RCC 7860 (cell line): ENCODE measurements at regions not wholly inside any gene's neighbourhood (a gene's known extent, or its start where the extent isn't known, plus 50 kb on each side); places are given as distances from the start of the nearest gene placed in this dataset.

Source experiments
- DNase-seq: peaks from one replicate; pipeline ENCODE4 v3.0.0-alpha.2; 2015; ENCODE audit warnings: low spot score
- FAIRE-seq: peaks from 2 replicates; lab custom pipeline; 2012; peaks lifted over from hg19 to GRCh38; lab: Jason Lieb, UNC

- DNase-seq (no peak), FAIRE-seq (no peak)
Observed at GRCh38 chr2:155350783-155351580, 652.5 kb downstream of the KCNJ3 start.

- DNase-seq (no peak), FAIRE-seq (no peak)
Observed at GRCh38 chr2:155332016-155332415, 633.5 kb downstream of the KCNJ3 start.

GRCh38 chr2:155320236-155320635, 621.7 kb downstream of the KCNJ3 start:
- FAIRE-seq (no peak), DNase-seq (no peak)

GRCh38 chr2:155318710-155319109, 620.2 kb downstream of the KCNJ3 start:
- FAIRE-seq, result no peak

GRCh38 chr2:155315768-155316167, 617.3 kb downstream of the KCNJ3 start:
- no peak for FAIRE-seq
- no peak for DNase-seq

More at GRCh38 chr2:155318710-155319109, 620.2 kb downstream of the KCNJ3 start:
- DNase-seq, result no peak

GRCh38 chr2:155310589-155310988, 612.1 kb downstream of the KCNJ3 start:
- DNase-seq (peak; percentile 16), FAIRE-seq (peak; percentile 34)

- DNase-seq, result no peak
- no peak for FAIRE-seq
Observed at GRCh38 chr2:155309483-155309882, 611.0 kb downstream of the KCNJ3 start.

- DNase-seq (no peak), FAIRE-seq (no peak)
Observed at GRCh38 chr2:155308367-155309009, 610.0 kb downstream of the KCNJ3 start.

GRCh38 chr2:155301221-155301620, 602.7 kb downstream of the KCNJ3 start:
- FAIRE-seq, result no peak
- no peak for DNase-seq

- no peak for DNase-seq
- no peak for FAIRE-seq
Observed at GRCh38 chr2:155298001-155298400, 599.5 kb downstream of the KCNJ3 start.

GRCh38 chr2:155294358-155294757, 595.9 kb downstream of the KCNJ3 start:
- DNase-seq, result no peak
- FAIRE-seq, result no peak

- DNase-seq (no peak), FAIRE-seq (no peak)
Observed at GRCh38 chr2:155281907-155282306, 583.4 kb downstream of the KCNJ3 start.

- FAIRE-seq (no peak), DNase-seq (no peak)
Observed at GRCh38 chr2:155273323-155273722, 574.8 kb downstream of the KCNJ3 start.

GRCh38 chr2:155266583-155266982, 568.1 kb downstream of the KCNJ3 start:
- FAIRE-seq (no peak), DNase-seq (no peak)

- FAIRE-seq, result no peak
- no peak for DNase-seq
Observed at GRCh38 chr2:155266109-155266508, 567.6 kb downstream of the KCNJ3 start.

- DNase-seq, result no peak
Observed at GRCh38 chr2:155256803-155257202, 558.3 kb downstream of the KCNJ3 start.

GRCh38 chr2:155250800-155251199, 552.3 kb downstream of the KCNJ3 start:
- DNase-seq (no peak), FAIRE-seq (no peak)

More at GRCh38 chr2:155256803-155257202, 558.3 kb downstream of the KCNJ3 start:
- no peak for FAIRE-seq

GRCh38 chr2:155240176-155240575, 541.7 kb downstream of the KCNJ3 start:
- DNase-seq (no peak), FAIRE-seq (no peak)

- FAIRE-seq, result no peak
Observed at GRCh38 chr2:155235710-155236109, 537.2 kb downstream of the KCNJ3 start.

GRCh38 chr2:155223781-155224406, 525.4 kb downstream of the KCNJ3 start:
- no peak for DNase-seq
- FAIRE-seq, result peak; percentile 52

More at GRCh38 chr2:155235710-155236109, 537.2 kb downstream of the KCNJ3 start:
- no peak for DNase-seq

GRCh38 chr2:155218945-155219344, 520.5 kb downstream of the KCNJ3 start:
- FAIRE-seq, result no peak

More at GRCh38 chr2:155218945-155219344, 520.5 kb downstream of the KCNJ3 start:
- no peak for DNase-seq
